ENCODE measurements at regions not wholly inside any gene's neighbourhood (a gene's known extent, or its start where the extent isn't known, plus 50 kb on each side); places are given as distances from the start of the nearest gene placed in this dataset.

GRCh38 chr4:13944095-13944511, 316.6 kb upstream of the BOD1L1 start:
- DNase-seq, result no peak

- DNase-seq, result no peak
Observed at GRCh38 chr4:13947921-13948320, 320.4 kb upstream of the BOD1L1 start.

GRCh38 chr4:13950491-13950890, 323.0 kb upstream of the BOD1L1 start:
- no peak for DNase-seq

- no peak for DNase-seq
Observed at GRCh38 chr4:13953083-13953482, 325.6 kb upstream of the BOD1L1 start.

- no peak for DNase-seq
Observed at GRCh38 chr4:13955551-13955950, 328.0 kb upstream of the BOD1L1 start.

- no peak for DNase-seq
Observed at GRCh38 chr4:13956947-13957346, 329.4 kb upstream of the BOD1L1 start.

- DNase-seq, result no peak
Observed at GRCh38 chr4:13957871-13958270, 330.3 kb upstream of the BOD1L1 start.

GRCh38 chr4:13963601-13964000, 336.1 kb upstream of the BOD1L1 start:
- DNase-seq, result no peak

GRCh38 chr4:13966231-13967195, 339.0 kb upstream of the BOD1L1 start:
- no peak for DNase-seq

- DNase-seq, result no peak
Observed at GRCh38 chr4:13968723-13969122, 341.2 kb upstream of the BOD1L1 start.

GRCh38 chr4:13970349-13970748, 342.8 kb upstream of the BOD1L1 start:
- DNase-seq, result no peak

GRCh38 chr4:13977746-13978145, 350.2 kb upstream of the BOD1L1 start:
- no peak for DNase-seq

- DNase-seq, result no peak
Observed at GRCh38 chr4:13980317-13981310, 353.1 kb upstream of the BOD1L1 start.

GRCh38 chr4:13981499-13981898, 354.0 kb upstream of the BOD1L1 start:
- no peak for DNase-seq

GRCh38 chr4:13982010-13982409, 354.5 kb upstream of the BOD1L1 start:
- no peak for DNase-seq

GRCh38 chr4:13983189-13983790, 355.8 kb upstream of the BOD1L1 start:
- DNase-seq, result no peak

- DNase-seq, result no peak
Observed at GRCh38 chr4:13984991-13985800, 357.7 kb upstream of the BOD1L1 start.

GRCh38 chr4:13985837-13986236, 358.3 kb upstream of the BOD1L1 start:
- no peak for DNase-seq

GRCh38 chr4:13986548-13986947, 359.0 kb upstream of the BOD1L1 start:
- no peak for DNase-seq

GRCh38 chr4:13988353-13989305, 361.1 kb upstream of the BOD1L1 start:
- no peak for DNase-seq

GRCh38 chr4:13989501-13989900, 362.0 kb upstream of the BOD1L1 start:
- no peak for DNase-seq
